Gastroesophageal sphincter (tissue), 4 donors: ENCODE measurements at regions not wholly inside any gene's neighbourhood (a gene's known extent, or its start where the extent isn't known, plus 50 kb on each side); places are given as distances from the start of the nearest gene placed in this dataset.

Experiments used
- ATAC-seq: fragments of 150-250 bp; one replicate; pipeline ENCODE4 v1.9.1; 2016; ENCODE audit warnings: mild to moderate bottlenecking, moderate library complexity
- H3K27ac ChIP-seq, 4 donors: fragments of 200-600 bp; sonication (generic) in 3 of 4; 1 replicate in 3 of 4; 2 replicates in 1 of 4; pipeline ENCODE4 v1.5.1; 2016 to 2019
- H3K27me3 ChIP-seq: fragments of 200-600 bp; sonication (generic); one replicate; pipeline ENCODE4 v1.5.1; 2019
- H3K36me3 ChIP-seq, 2 donors: fragments of 200-600 bp; sonication (generic); one replicate each; pipeline ENCODE4 v1.5.1; 2019; ENCODE audit warnings: control low read depth in 1 of 2
- H3K4me1 ChIP-seq, 3 donors: fragments of 200-600 bp; sonication (generic); 1 replicate in 2 of 3; 2 replicates in 1 of 3; pipeline ENCODE4 v1.5.1; 2016 to 2019; ENCODE audit warnings: control low read depth in 2 of 3
- H3K4me3 ChIP-seq, 2 donors: fragments of 200-600 bp; sonication (generic); one replicate each; pipeline ENCODE4 v1.5.1; 2019; ENCODE audit warnings: mild to moderate bottlenecking in 1 of 2, moderate library complexity in 1 of 2
- H3K9me3 ChIP-seq, 3 donors: fragments of 200-600 bp; sonication (generic); one replicate each; pipeline ENCODE4 v1.5.1; 2017 to 2019; ENCODE audit warnings: control low read depth in 2 of 3
- CTCF ChIP-seq, 4 experiments: fragments of 200-600 bp in 2 of 4; fragments of 450-650 bp in 2 of 4; sonication (generic) in 1 of 4; IDR thresholded peaks; one replicate each; pipeline ENCODE4 v1.5.1; 2017 to 2019; ENCODE audit warnings: antibody characterized with exemption in 4 of 4, mild to moderate bottlenecking in 2 of 4, moderate library complexity in 2 of 4
- EP300 ChIP-seq: sonication (generic); formaldehyde crosslinking; IDR thresholded peaks from one replicate; pipeline ENCODE4 v1.6.1; 2017; ENCODE audit warnings: antibody characterized with exemption, mild to moderate bottlenecking
- POLR2A ChIP-seq, 2 donors: fragments of 450-650 bp; IDR thresholded peaks; one replicate each; pipeline ENCODE4 v1.6.1; 2017; ENCODE audit warnings: antibody characterized with exemption in 2 of 2, mild to moderate bottlenecking in 2 of 2, moderate library complexity in 1 of 2
- POLR2AphosphoS5 ChIP-seq: sonication (generic); formaldehyde crosslinking; IDR thresholded peaks from one replicate; pipeline ENCODE4 v1.6.1; 2017; ENCODE audit warnings: antibody characterized with exemption
- WGBS, 2 donors: methylation state at CpG; one replicate each; pipeline ENCODE4 v1.1.5; 2018; ENCODE audit warnings: low coverage in 1 of 2; 5-methylcytosine and 5-hydroxymethylcytosine counted together

DNA sequence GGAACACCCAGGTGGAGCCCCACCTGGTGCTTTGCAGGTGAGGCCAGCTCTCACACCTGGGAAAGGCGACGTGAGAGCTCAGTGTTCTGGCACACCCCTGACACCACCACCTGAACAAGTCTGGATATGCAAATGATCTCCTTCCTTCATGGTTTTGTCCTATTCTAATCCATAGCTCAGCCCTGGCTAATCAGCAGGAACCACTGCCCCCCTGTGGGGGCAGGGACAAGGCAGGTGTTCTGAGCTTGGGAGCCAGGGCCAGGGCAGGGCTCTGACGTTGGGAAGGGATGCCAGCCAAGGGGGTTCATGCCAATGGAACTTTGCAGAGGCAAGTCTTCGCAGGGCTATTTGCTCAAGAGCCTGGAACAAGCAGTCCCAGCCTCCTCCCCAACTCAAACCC is 144.2 kb downstream of the TRIM29 start:
- H3K27ac ChIP-seq = no peak overlapping the region
- H3K27me3 ChIP-seq = peaks cover 43% of the 10 kb centered on the region
- WGBS, 2 donors = 70% methylated on average over 2 of the region's 4 CpGs; no CpG with 5 or more reads in 1 of the 2 donors
- H3K4me3 ChIP-seq = no peak overlapping the region
- H3K9me3 ChIP-seq = no peaks in the 10 kb centered on the region
- no peak for TF ChIP-seq CTCF (IDR thresholded peaks at IDR 0.05)
- no peak for TF ChIP-seq POLR2AphosphoS5
- TF ChIP-seq EP300 = no peak
- no peak for TF ChIP-seq POLR2A (IDR thresholded peaks at IDR 0.05)
- no peaks in the 10 kb centered on the region for H3K4me1 ChIP-seq
- no peaks in the 10 kb centered on the region for H3K36me3 ChIP-seq
- ATAC-seq = no peak

GRCh38 chr11:119992171-119993051 is 145.5 kb downstream of the TRIM29 start:
- H3K36me3 ChIP-seq = no peaks in the 10 kb centered on the region
- WGBS, 2 donors = 72 to 90% methylated on average over 8 to 13 of the region's 23 CpGs
- no peaks in the 10 kb centered on the region for H3K9me3 ChIP-seq
- no peak overlapping the region for H3K4me3 ChIP-seq
- ATAC-seq = no peak
- no peak for TF ChIP-seq POLR2A (IDR thresholded peaks at IDR 0.05)
- no peaks in the 10 kb centered on the region for H3K4me1 ChIP-seq
- no peak overlapping the region for H3K27ac ChIP-seq
- peaks cover 48% of the 10 kb centered on the region for H3K27me3 ChIP-seq

DNA sequence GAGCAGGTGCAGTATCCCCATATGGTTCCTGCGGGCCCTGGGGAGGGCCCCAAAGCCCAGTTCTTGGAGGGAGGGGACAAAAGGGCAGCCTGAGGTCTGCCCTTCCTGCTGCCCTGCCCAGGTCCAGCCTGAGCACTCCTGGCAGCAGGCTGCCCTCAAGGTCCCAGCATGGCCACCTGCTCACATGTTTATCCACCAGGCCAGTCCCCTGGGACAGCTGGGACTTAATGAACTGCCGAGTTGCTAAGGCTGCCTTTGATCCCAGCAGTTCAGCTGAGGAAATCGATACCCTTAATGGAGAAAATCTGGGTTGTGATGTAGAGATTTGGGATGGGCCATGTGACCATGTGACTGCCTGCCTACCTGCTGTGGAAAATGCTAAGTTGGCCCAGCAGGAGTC is 146.2 kb downstream of the TRIM29 start:
- no peaks in the 10 kb centered on the region for H3K9me3 ChIP-seq
- peaks cover 54% of the 10 kb centered on the region for H3K27me3 ChIP-seq
- no peak overlapping the region for H3K4me3 ChIP-seq
- no peak overlapping the region for H3K27ac ChIP-seq
- no peaks in the 10 kb centered on the region for H3K36me3 ChIP-seq
- H3K4me1 ChIP-seq = no peaks in the 10 kb centered on the region
- no peak for ATAC-seq
- no CpG with 5 or more reads among the region's 3 CpGs for WGBS, 2 donors
- TF ChIP-seq EP300 (no peak), CTCF (IDR thresholded peaks at IDR 0.05) (no peak), POLR2A (IDR thresholded peaks at IDR 0.05) (no peak)

GRCh38 chr11:119991022-119991404 is 146.9 kb downstream of the TRIM29 start:
- WGBS, 2 donors = 80 to 85% methylated on average over 1 to 3 of the region's 4 CpGs

GRCh38 chr11:119990309-119991021 is 147.4 kb downstream of the TRIM29 start:
- TF ChIP-seq EP300 = no peak
- Histone ChIP-seq H3K36me3 (no peaks in the 10 kb centered on the region), H3K4me1 (no peaks in the 10 kb centered on the region), H3K27me3 (peaks cover 48% of the 10 kb centered on the region), H3K27ac (no peak overlapping the region), H3K9me3 (no peaks in the 10 kb centered on the region), H3K4me3 (no peak overlapping the region)
- WGBS, 2 donors = 28 to 40% methylated on average over 1 to 4 of the region's 6 CpGs
- no peak for ATAC-seq

More at GRCh38 chr11:119991022-119991404, 146.9 kb downstream of the TRIM29 start:
- Histone ChIP-seq H3K27ac (no peak overlapping the region), H3K9me3 (no peaks in the 10 kb centered on the region), H3K27me3 (peaks cover 48% of the 10 kb centered on the region), H3K4me1 (no peaks in the 10 kb centered on the region), H3K36me3 (no peaks in the 10 kb centered on the region), H3K4me3 (no peak overlapping the region)
- TF ChIP-seq POLR2AphosphoS5 (no peak), CTCF (IDR thresholded peaks at IDR 0.05) (no peak), EP300 (no peak), POLR2A (IDR thresholded peaks at IDR 0.05) (no peak)
- no peak for ATAC-seq
